ENCODE measurements at regions not wholly inside any gene's neighbourhood (a gene's known extent, or its start where the extent isn't known, plus 50 kb on each side); places are given as distances from the start of the nearest gene placed in this dataset.
"Not testable (repeated sequence)": the region's sequence is repeated elsewhere in the genome, so short reads cannot be mapped to it uniquely, and the experiment has no call there.

- no peak overlapping the region for H3K27ac ChIP-seq (ENCODE audit: low read depth, low read length, poor library complexity, severe bottlenecking)
- no peaks in the 10 kb centered on the region for H3K9me3 ChIP-seq (ENCODE audit: low read length)
- H3K27me3 ChIP-seq (ENCODE audit: insufficient read depth, low read length) = no peaks in the 10 kb centered on the region
- no peak for TF ChIP-seq EZH2 (IDR thresholded peaks at IDR 0.05; ENCODE audit: borderline replicate concordance, low read length)
- no peak for TF ChIP-seq CTCF (IDR thresholded peaks at IDR 0.05; ENCODE audit: low read length)
- H3K9me2 ChIP-seq (ENCODE audit: low read depth, low read length) = no peaks in the 10 kb centered on the region
- H3K4me3 ChIP-seq (ENCODE audit: low read depth, low read length, poor library complexity, severe bottlenecking) = no peak overlapping the region
- no peaks in the 10 kb centered on the region for H3K36me3 ChIP-seq (ENCODE audit: insufficient read depth, low read length)
- H4K20me1 ChIP-seq (ENCODE audit: insufficient read depth, low read length) = no peaks in the 10 kb centered on the region
- H3K79me2 ChIP-seq (ENCODE audit: insufficient read depth, low read length) = no peaks in the 10 kb centered on the region
- H3K4me2 ChIP-seq (ENCODE audit: low read length) = no peak overlapping the region
- H3K9ac ChIP-seq (ENCODE audit: low read length) = no peak overlapping the region
- H3F3A ChIP-seq (ENCODE audit: insufficient read depth, low read length) = no peaks in the 10 kb centered on the region
- H3K4me1 ChIP-seq (ENCODE audit: insufficient read depth, low read length, severe bottlenecking) = no peaks in the 10 kb centered on the region
- H2AFZ ChIP-seq (ENCODE audit: low read length) = no peak overlapping the region
These were observed 276.3 kb downstream of the HNRNPD start for GRCh38 chr4:82097504-82097903.

- Histone ChIP-seq H3F3A (ENCODE audit: insufficient read depth, low read length) (no peaks in the 10 kb centered on the region), H3K9me3 (ENCODE audit: low read length) (no peaks in the 10 kb centered on the region), H3K27ac (ENCODE audit: low read depth, low read length, poor library complexity, severe bottlenecking) (no peak overlapping the region), H3K4me2 (ENCODE audit: low read length) (no peak overlapping the region), H3K27me3 (ENCODE audit: insufficient read depth, low read length) (no peaks in the 10 kb centered on the region), H3K9me2 (ENCODE audit: low read depth, low read length) (no peaks in the 10 kb centered on the region), H3K4me3 (ENCODE audit: low read depth, low read length, poor library complexity, severe bottlenecking) (no peak overlapping the region), H3K4me1 (ENCODE audit: insufficient read depth, low read length, severe bottlenecking) (no peaks in the 10 kb centered on the region), H3K36me3 (ENCODE audit: insufficient read depth, low read length) (no peaks in the 10 kb centered on the region), H3K79me2 (ENCODE audit: insufficient read depth, low read length) (no peaks in the 10 kb centered on the region), H3K9ac (ENCODE audit: low read length) (no peak overlapping the region), H2AFZ (ENCODE audit: low read length) (no peak overlapping the region), H4K20me1 (ENCODE audit: insufficient read depth, low read length) (no peaks in the 10 kb centered on the region)
- TF ChIP-seq EZH2 (IDR thresholded peaks at IDR 0.05; ENCODE audit: borderline replicate concordance, low read length) = no peak
- no peak for TF ChIP-seq CTCF (IDR thresholded peaks at IDR 0.05; ENCODE audit: low read length)
These were observed 283.1 kb downstream of the HNRNPD start for GRCh38 chr4:82090717-82091116.

GRCh38 chr4:82084747-82085146, 289.0 kb downstream of the HNRNPD start:
- no peaks in the 10 kb centered on the region for H3K27me3 ChIP-seq (ENCODE audit: insufficient read depth, low read length)
- no peaks in the 10 kb centered on the region for H3K4me1 ChIP-seq (ENCODE audit: insufficient read depth, low read length, severe bottlenecking)
- H4K20me1 ChIP-seq (ENCODE audit: insufficient read depth, low read length) = no peaks in the 10 kb centered on the region
- H2AFZ ChIP-seq (ENCODE audit: low read length) = no peak overlapping the region
- no peak overlapping the region for H3K4me2 ChIP-seq (ENCODE audit: low read length)
- H3K9me2 ChIP-seq (ENCODE audit: low read depth, low read length) = no peaks in the 10 kb centered on the region
- no peaks in the 10 kb centered on the region for H3F3A ChIP-seq (ENCODE audit: insufficient read depth, low read length)
- H3K4me3 ChIP-seq (ENCODE audit: low read depth, low read length, poor library complexity, severe bottlenecking) = no peak overlapping the region
- H3K9ac ChIP-seq (ENCODE audit: low read length) = no peak overlapping the region
- no peaks in the 10 kb centered on the region for H3K9me3 ChIP-seq (ENCODE audit: low read length)
- H3K27ac ChIP-seq (ENCODE audit: low read depth, low read length, poor library complexity, severe bottlenecking) = no peak overlapping the region
- no peaks in the 10 kb centered on the region for H3K36me3 ChIP-seq (ENCODE audit: insufficient read depth, low read length)
- H3K79me2 ChIP-seq (ENCODE audit: insufficient read depth, low read length) = no peaks in the 10 kb centered on the region
- TF ChIP-seq CTCF (IDR thresholded peaks at IDR 0.05; ENCODE audit: low read length) = no peak
- no peak for TF ChIP-seq EZH2 (IDR thresholded peaks at IDR 0.05; ENCODE audit: borderline replicate concordance, low read length)

GRCh38 chr4:82077471-82077995, 296.3 kb downstream of the HNRNPD start:
- H3K79me2 ChIP-seq (ENCODE audit: insufficient read depth, low read length); H4K20me1 ChIP-seq (ENCODE audit: insufficient read depth, low read length); H3K4me3 ChIP-seq (ENCODE audit: low read depth, low read length, poor library complexity, severe bottlenecking); H3K27me3 ChIP-seq (ENCODE audit: insufficient read depth, low read length); H3K27ac ChIP-seq (ENCODE audit: low read depth, low read length, poor library complexity, severe bottlenecking); H3K9me2 ChIP-seq (ENCODE audit: low read depth, low read length); H3F3A ChIP-seq (ENCODE audit: insufficient read depth, low read length); H3K4me1 ChIP-seq (ENCODE audit: insufficient read depth, low read length, severe bottlenecking); H3K36me3 ChIP-seq (ENCODE audit: insufficient read depth, low read length); H3K9me3 ChIP-seq (ENCODE audit: low read length); H2AFZ ChIP-seq (ENCODE audit: low read length); H3K9ac ChIP-seq (ENCODE audit: low read length); H3K4me2 ChIP-seq (ENCODE audit: low read length): not testable (repeated sequence)

Measured in OCI-LY1 (cell line).